Right atrium auricular region (tissue), 2 donors: ENCODE measurements at regions not wholly inside any gene's neighbourhood (a gene's known extent, or its start where the extent isn't known, plus 50 kb on each side); places are given as distances from the start of the nearest gene placed in this dataset.
"Not testable (repeated sequence)": the region's sequence is repeated elsewhere in the genome, so short reads cannot be mapped to it uniquely, and the experiment has no call there.

ENCODE experiments used
- DNase-seq: peaks from one replicate; pipeline ENCODE4 v3.0.0-alpha.2; 2019; ENCODE audit warnings: low spot score
- H3K27ac ChIP-seq, 2 donors: fragments of 200-600 bp; sonication (generic); 1 replicate in 1 of 2; 2 replicates in 1 of 2; pipeline ENCODE4 v1.5.1; 2016 to 2019
- H3K27me3 ChIP-seq, 2 donors: fragments of 200-600 bp; sonication (generic); one replicate each; pipeline versions ENCODE4 v1.5.1 to v1.6.0; 2017 to 2019
- H3K36me3 ChIP-seq: fragments of 200-600 bp; sonication (generic); one replicate; pipeline ENCODE4 v1.5.1; 2016
- H3K4me1 ChIP-seq, 2 donors: fragments of 200-600 bp; sonication (generic); one replicate each; pipeline versions ENCODE4 v1.5.1 to v1.6.0; 2017 to 2019
- H3K4me3 ChIP-seq, 2 donors: fragments of 200-600 bp; sonication (generic); 1 replicate in 1 of 2; 2 replicates in 1 of 2; pipeline ENCODE4 v1.5.1; 2017 to 2019; ENCODE audit warnings: mild to moderate bottlenecking in 1 of 2, moderate library complexity in 1 of 2
- H3K9me3 ChIP-seq, 2 donors: fragments of 200-600 bp; sonication (generic); one replicate each; pipeline ENCODE4 v1.5.1; 2019
- TF ChIP-seq, protein P1 (sequence below), 2 donors: fragments of 200-600 bp; sonication (generic); IDR thresholded peaks; one replicate each; pipeline ENCODE4 v1.5.1; 2019; ENCODE audit warnings: antibody characterized with exemption in 2 of 2

DNA sequence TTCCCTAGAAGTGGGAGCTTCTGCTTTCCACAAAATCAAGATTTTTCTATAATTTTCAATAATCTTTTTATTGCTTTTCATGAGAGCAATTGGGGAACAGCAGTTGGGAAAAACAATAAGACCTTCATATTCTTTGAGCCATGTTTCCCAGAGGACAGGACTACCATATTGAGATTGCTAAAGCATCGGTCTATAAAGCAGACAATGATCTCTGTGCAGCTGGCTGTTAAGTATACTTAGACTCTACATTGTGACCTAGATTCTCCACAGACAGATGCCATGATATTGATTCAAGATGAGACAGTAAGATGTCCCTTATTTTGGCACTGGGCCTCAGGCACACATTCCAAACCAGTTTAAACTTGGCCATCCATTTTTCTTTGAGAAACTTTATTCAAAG, 1178.7 kb downstream of the SUCLG1 start:
- H3K4me3 ChIP-seq: no peak overlapping the region
- no peak overlapping the region for H3K27ac ChIP-seq
- H3K4me1 ChIP-seq: no peaks in the 10 kb centered on the region
- DNase-seq: no peak
- TF ChIP-seq, protein P1, sequence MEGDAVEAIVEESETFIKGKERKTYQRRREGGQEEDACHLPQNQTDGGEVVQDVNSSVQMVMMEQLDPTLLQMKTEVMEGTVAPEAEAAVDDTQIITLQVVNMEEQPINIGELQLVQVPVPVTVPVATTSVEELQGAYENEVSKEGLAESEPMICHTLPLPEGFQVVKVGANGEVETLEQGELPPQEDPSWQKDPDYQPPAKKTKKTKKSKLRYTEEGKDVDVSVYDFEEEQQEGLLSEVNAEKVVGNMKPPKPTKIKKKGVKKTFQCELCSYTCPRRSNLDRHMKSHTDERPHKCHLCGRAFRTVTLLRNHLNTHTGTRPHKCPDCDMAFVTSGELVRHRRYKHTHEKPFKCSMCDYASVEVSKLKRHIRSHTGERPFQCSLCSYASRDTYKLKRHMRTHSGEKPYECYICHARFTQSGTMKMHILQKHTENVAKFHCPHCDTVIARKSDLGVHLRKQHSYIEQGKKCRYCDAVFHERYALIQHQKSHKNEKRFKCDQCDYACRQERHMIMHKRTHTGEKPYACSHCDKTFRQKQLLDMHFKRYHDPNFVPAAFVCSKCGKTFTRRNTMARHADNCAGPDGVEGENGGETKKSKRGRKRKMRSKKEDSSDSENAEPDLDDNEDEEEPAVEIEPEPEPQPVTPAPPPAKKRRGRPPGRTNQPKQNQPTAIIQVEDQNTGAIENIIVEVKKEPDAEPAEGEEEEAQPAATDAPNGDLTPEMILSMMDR (IDR thresholded peaks at IDR 0.05): no peak
- no peaks in the 10 kb centered on the region for H3K36me3 ChIP-seq
- H3K9me3 ChIP-seq: peaks cover 0 to 5% of the 10 kb centered on the region in 2 donors
- no peaks in the 10 kb centered on the region for H3K27me3 ChIP-seq

DNA sequence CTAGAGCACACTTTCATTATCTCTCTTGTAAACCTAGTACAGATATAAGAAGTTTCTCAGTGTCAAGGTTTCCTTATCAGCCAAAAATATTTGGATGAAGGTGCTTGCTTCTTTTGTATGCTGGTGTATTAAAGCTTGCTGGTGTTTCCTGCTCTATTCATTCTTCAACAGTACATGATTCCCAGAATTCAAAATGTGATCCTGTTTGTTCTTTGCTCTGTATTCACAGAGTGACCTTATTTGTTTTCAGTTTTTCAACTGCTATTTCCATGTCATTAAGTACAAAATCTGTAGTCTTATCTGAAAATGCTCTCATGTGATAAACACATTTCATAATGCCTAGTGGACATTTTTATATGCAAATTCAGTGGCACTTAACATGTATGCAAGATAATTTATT, 1185.8 kb downstream of the SUCLG1 start:
- no peak for DNase-seq
- no peaks in the 10 kb centered on the region for H3K9me3 ChIP-seq
- TF ChIP-seq, protein P1 (IDR thresholded peaks at IDR 0.05): no peak
- H3K27me3 ChIP-seq: no peaks in the 10 kb centered on the region
- H3K36me3 ChIP-seq: no peaks in the 10 kb centered on the region
- H3K4me1 ChIP-seq: no peaks in the 10 kb centered on the region
- H3K4me3 ChIP-seq: no peak overlapping the region
- H3K27ac ChIP-seq: no peak overlapping the region

DNA sequence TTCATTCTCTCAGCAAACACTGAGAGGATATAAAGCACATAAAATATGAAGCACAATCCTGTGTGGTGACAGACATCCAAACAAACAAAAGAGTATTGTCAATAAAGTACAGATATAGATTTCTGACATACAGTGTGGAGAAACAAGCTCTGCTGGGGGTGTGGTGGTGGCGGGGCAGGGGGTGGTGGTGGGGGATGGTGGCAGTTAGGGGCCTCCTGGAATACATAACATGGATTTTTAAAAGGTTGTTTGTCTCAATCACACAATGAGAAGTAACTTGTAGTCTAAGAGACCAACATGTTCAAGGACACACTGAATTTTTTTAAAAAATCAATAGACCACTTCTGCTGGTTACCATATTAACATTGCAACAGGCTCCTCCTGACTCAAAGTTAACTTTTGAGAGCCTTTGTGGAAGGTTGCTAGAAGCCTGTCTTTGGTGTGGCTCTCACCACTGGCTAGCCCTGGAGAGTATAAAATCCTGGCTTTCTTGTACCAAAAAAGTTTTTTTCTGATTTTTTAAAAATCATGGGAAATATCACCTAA, 1197.4 kb downstream of the SUCLG1 start:
- no peak for DNase-seq
- H3K27ac ChIP-seq: no peak overlapping the region
- no peaks in the 10 kb centered on the region for H3K4me1 ChIP-seq
- H3K36me3 ChIP-seq: no peaks in the 10 kb centered on the region
- TF ChIP-seq, protein P1 (IDR thresholded peaks at IDR 0.05): no peak
- H3K4me3 ChIP-seq: no peak overlapping the region
- H3K9me3 ChIP-seq: no peaks in the 10 kb centered on the region
- no peaks in the 10 kb centered on the region for H3K27me3 ChIP-seq

DNA sequence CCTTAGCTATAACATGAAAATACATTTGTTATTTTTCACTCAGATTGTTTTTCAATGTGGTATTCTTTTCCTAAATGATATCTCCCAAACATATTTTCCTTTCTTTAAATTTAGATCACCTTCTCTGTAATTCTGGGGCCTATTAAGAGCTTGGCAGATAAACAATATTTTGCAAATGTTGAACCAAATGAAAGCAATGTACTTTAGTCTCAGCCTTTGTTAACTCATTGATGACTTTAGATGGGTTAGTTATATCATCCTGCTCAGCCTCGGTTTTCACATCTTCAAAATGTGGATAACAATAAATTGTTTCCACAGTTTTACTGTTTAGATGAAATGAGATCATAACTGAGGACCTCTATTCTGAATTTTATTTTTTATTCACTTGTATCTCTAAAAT, 1205.2 kb downstream of the SUCLG1 start:
- H3K27ac ChIP-seq: no peak overlapping the region
- H3K36me3 ChIP-seq: no peaks in the 10 kb centered on the region
- H3K27me3 ChIP-seq: no peaks in the 10 kb centered on the region
- TF ChIP-seq, protein P1 (IDR thresholded peaks at IDR 0.05): no peak
- H3K4me1 ChIP-seq: no peaks in the 10 kb centered on the region
- H3K4me3 ChIP-seq: no peak overlapping the region
- no peak for DNase-seq
- H3K9me3 ChIP-seq: peaks cover 0 to 3% of the 10 kb centered on the region in 2 donors

DNA sequence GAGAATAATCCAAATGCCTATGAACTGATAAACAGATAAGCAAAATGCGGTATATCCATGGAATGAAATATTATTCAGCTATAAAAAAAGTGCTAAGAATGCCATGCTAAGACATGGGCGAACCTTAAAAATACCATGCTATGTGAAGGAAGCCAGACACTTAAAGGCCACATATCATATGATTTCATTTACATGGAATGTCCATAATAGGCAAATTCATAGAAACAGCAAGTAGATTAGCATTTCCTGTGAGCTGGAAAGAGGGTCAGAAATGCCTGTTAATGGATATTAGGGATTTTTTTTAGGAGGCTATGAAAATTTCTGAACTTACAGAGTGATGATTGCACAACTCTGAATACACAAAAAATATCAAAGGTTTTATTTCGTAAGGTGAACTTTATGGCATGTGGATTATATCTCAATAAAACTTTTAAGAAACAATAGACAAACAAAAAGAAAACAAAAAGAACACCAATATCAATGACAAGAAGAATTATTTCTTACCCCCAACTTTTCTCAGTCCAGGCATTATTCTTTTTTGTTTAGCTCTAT, 1207.7 kb downstream of the SUCLG1 start:
- TF ChIP-seq, protein P1 (IDR thresholded peaks at IDR 0.05): no peak
- Histone ChIP-seq H3K9me3 (peaks cover 0 to 3% of the 10 kb centered on the region in 2 donors), H3K36me3 (no peaks in the 10 kb centered on the region), H3K27me3 (no peaks in the 10 kb centered on the region), H3K4me1 (no peaks in the 10 kb centered on the region), H3K4me3 (no peak overlapping the region), H3K27ac (no peak overlapping the region)
- DNase-seq: no peak

DNA sequence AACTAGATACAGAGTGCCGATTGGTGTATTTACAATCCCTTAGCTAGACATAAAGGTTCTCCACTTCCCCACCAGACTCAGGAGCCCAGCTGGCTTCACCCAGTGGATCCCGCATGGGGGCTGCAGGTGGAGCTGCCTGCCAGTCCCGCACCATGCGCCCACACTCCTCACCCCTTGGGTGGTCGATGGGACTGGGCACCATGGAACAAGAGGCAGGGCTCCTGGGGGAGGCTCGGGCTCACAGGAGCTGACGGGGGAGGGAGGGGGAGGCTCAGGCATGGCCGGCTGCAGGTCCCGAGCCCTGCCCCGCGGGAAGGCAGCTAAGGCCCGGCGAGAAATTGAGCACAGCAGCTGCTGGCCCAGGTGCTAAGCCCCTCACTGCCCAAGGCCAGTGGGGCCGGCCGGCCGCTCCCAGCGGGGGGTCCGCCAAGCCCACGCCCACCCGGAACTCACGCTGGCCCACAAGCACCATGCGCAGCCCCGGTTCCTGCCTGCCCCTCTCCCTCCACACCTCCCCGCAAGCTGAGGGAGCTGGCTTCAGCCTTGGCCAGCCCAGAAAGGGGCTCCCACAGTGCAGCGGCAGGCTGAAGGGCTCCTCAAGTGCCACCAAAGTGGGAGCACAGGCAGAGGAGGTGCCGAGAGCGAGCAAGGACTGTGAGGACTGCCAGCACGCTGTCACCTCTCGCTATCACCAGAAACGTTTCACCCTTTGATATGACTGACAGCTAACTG, 1213.1 kb downstream of the SUCLG1 start:
- H3K9me3 ChIP-seq, H3K27me3 ChIP-seq, H3K4me3 ChIP-seq, H3K36me3 ChIP-seq, H3K27ac ChIP-seq, DNase-seq, H3K4me1 ChIP-seq: not testable (repeated sequence)
